Activated T-helper 1 cell treated with anti-CD3 and anti-CD28 coated beads, Interleukin-12 subunit alpha, Interleukin-12 subunit beta, Interleukin-2, Interleukin-4 antibody, amounts not matched to agents 30 ng/mL and 10 ng/mL and 1 ng/mL, durations not matched to agents 14 hours and 24 hours and 36 hours (primary cell): ENCODE measurements at regions not wholly inside any gene's neighbourhood (a gene's known extent, or its start where the extent isn't known, plus 50 kb on each side); places are given as distances from the start of the nearest gene placed in this dataset.

Experiments
- DNase-seq: peaks from one replicate; pipeline ENCODE4 v3.0.0; 2021; ENCODE audit warnings: low spot score
- H3K27ac Mint-ChIP-seq: one replicate; pipeline ENCODE4 v1.8.0; 2021; ENCODE audit warnings: mild to moderate bottlenecking, mixed read lengths
- H3K27me3 Mint-ChIP-seq: one replicate; pipeline ENCODE4 v1.8.0; 2022; ENCODE audit warnings: mild to moderate bottlenecking, moderate library complexity, mixed read lengths; ENCODE audit not compliant: insufficient read depth
- H3K36me3 Mint-ChIP-seq: one replicate; pipeline ENCODE4 v1.8.0; 2021; ENCODE audit warnings: low read depth, mixed read lengths
- H3K4me1 Mint-ChIP-seq: one replicate; pipeline ENCODE4 v1.8.0; 2021; ENCODE audit warnings: low read depth, mixed read lengths
- H3K4me3 Mint-ChIP-seq: one replicate; pipeline ENCODE4 v1.8.0; 2021; ENCODE audit warnings: mild to moderate bottlenecking, moderate library complexity, mixed read lengths
- H3K9me3 Mint-ChIP-seq: one replicate; pipeline ENCODE4 v1.8.0; 2021; ENCODE audit warnings: mixed read lengths
- intact Hi-C: fragments of 100-400 bp; cut with micrococcal nuclease; formaldehyde crosslinking; loops from one replicate; pipeline ENCODE4 v1.15.1; 2024

GRCh38 chr5:103333376-103333775 is 74.8 kb downstream of the MACIR start:
- H3K4me3 Mint-ChIP-seq, result no peak overlapping the region
- H3K9me3 Mint-ChIP-seq, result no peaks in the 10 kb centered on the region
- intact Hi-C loops, result no loop called here
- DNase-seq, result no peak
- H3K27ac Mint-ChIP-seq, result no peak overlapping the region
- no peaks in the 10 kb centered on the region for H3K36me3 Mint-ChIP-seq
- peaks cover 26% of the 10 kb centered on the region for H3K27me3 Mint-ChIP-seq
- H3K4me1 Mint-ChIP-seq, result no peaks in the 10 kb centered on the region

GRCh38 chr5:103330875-103331274 is 72.3 kb downstream of the MACIR start:
- no peak for DNase-seq
- no peak overlapping the region for H3K27ac Mint-ChIP-seq
- no peak overlapping the region for H3K4me3 Mint-ChIP-seq
- no peaks in the 10 kb centered on the region for H3K9me3 Mint-ChIP-seq
- intact Hi-C loops, result no loop called here
- peaks cover 18% of the 10 kb centered on the region for H3K27me3 Mint-ChIP-seq
- no peaks in the 10 kb centered on the region for H3K36me3 Mint-ChIP-seq
- H3K4me1 Mint-ChIP-seq, result no peaks in the 10 kb centered on the region
